Left ventricle myocardium inferior (tissue), 1 donor: ENCODE measurements at regions not wholly inside any gene's neighbourhood (a gene's known extent, or its start where the extent isn't known, plus 50 kb on each side); places are given as distances from the start of the nearest gene placed in this dataset.

Experiments used
- DNase-seq: peaks from one replicate; pipeline ENCODE4 v3.0.0-alpha.2; 2020
- H3K27ac ChIP-seq: fragments of 200-600 bp; replicated peaks from 2 replicates; pipeline ENCODE4 v1.8.0; 2021
- H3K27me3 ChIP-seq: fragments of 200-600 bp; 2 replicates; pipeline ENCODE4 v1.8.0; 2021; ENCODE audit warnings: low read depth
- H3K36me3 ChIP-seq: fragments of 200-600 bp; 2 replicates; pipeline ENCODE4 v1.8.0; 2021
- H3K4me1 ChIP-seq: fragments of 200-600 bp; 2 replicates; pipeline ENCODE4 v1.8.0; 2021
- H3K4me3 ChIP-seq: fragments of 200-600 bp; 2 replicates; pipeline ENCODE4 v1.8.0; 2021; ENCODE audit warnings: mild to moderate bottlenecking, moderate library complexity
- H3K9me3 ChIP-seq: fragments of 200-600 bp; replicated peaks from 2 replicates; pipeline ENCODE4 v1.8.0; 2021
- intact Hi-C: fragments of 100-400 bp; cut with micrococcal nuclease; formaldehyde crosslinking; loops from one replicate; pipeline ENCODE4 v1.11.0; 2022
- TF ChIP-seq, protein P1 (sequence below): fragments of 200-600 bp; IDR thresholded peaks from 2 replicates; pipeline ENCODE4 v1.8.0; 2021; ENCODE audit warnings: antibody characterized with exemption, mild to moderate bottlenecking, borderline replicate concordance
- donor health status: DM: no; HTN: yes; CAD: no; lungs with severe emphysema.

DNA sequence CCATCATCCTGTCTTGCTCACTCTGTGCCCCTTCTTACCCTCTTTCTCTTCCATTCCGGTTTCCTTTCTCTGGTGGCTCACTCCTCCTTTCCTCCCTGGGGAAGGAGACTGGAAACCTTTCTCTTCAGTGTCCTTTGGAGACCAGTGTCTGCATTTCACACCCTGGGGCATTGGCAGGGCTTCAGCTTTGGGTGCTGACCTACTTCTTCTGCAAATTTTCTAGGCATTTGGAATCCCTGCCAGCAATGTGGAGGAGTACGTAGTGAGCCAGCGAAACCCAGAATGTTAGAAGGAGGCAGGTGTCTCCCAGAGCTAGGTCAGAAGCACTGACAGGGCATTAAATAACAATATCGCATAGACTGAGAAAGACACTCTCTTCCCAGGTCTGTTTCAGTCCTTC lies 122.2 kb downstream of the SLC28A3 start:
- no peaks in the 10 kb centered on the region for H3K36me3 ChIP-seq
- no peak overlapping the region for H3K27ac ChIP-seq
- DNase-seq: no peak
- TF ChIP-seq, protein P1, sequence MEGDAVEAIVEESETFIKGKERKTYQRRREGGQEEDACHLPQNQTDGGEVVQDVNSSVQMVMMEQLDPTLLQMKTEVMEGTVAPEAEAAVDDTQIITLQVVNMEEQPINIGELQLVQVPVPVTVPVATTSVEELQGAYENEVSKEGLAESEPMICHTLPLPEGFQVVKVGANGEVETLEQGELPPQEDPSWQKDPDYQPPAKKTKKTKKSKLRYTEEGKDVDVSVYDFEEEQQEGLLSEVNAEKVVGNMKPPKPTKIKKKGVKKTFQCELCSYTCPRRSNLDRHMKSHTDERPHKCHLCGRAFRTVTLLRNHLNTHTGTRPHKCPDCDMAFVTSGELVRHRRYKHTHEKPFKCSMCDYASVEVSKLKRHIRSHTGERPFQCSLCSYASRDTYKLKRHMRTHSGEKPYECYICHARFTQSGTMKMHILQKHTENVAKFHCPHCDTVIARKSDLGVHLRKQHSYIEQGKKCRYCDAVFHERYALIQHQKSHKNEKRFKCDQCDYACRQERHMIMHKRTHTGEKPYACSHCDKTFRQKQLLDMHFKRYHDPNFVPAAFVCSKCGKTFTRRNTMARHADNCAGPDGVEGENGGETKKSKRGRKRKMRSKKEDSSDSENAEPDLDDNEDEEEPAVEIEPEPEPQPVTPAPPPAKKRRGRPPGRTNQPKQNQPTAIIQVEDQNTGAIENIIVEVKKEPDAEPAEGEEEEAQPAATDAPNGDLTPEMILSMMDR: no peak
- no peaks in the 10 kb centered on the region for H3K27me3 ChIP-seq
- no peak overlapping the region for H3K4me3 ChIP-seq
- H3K9me3 ChIP-seq: peaks cover 14% of the 10 kb centered on the region
- intact Hi-C loops: no loop called here
- H3K4me1 ChIP-seq: no peaks in the 10 kb centered on the region

GRCh38 chr9:84224246-84224645 lies 116.3 kb downstream of the SLC28A3 start:
- H3K27me3 ChIP-seq: no peaks in the 10 kb centered on the region
- H3K27ac ChIP-seq: no peak overlapping the region
- peaks cover 14% of the 10 kb centered on the region for H3K9me3 ChIP-seq
- no peak for DNase-seq
- intact Hi-C loops: no loop called here
- H3K36me3 ChIP-seq: no peaks in the 10 kb centered on the region
- H3K4me1 ChIP-seq: peaks cover 16% of the 10 kb centered on the region
- TF ChIP-seq, protein P1: no peak
- no peak overlapping the region for H3K4me3 ChIP-seq
